ENCODE measurements at regions not wholly inside any gene's neighbourhood (a gene's known extent, or its start where the extent isn't known, plus 50 kb on each side); places are given as distances from the start of the nearest gene placed in this dataset.

DNA sequence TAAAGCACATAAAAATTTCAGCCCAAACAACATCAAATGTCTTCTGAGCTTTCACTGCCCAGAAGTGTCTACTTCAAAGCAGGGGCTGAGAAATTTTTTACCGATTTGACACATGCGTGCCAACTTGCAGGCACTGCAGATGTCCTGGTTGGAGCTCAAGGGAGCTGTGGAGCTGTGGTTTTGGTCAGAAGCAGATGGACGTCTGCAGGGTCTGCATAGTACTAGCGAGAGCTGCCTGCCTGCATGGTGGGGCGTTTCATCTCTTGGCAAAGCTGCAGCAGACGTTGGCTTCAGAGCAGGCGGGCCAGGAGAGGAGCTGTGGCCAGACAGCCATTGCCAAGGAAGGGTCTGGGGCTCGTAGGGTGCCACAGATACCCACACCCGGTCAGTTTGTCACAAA is 296.7 kb downstream of the GLRX3 start:
- TF ChIP-seq, protein P1, sequence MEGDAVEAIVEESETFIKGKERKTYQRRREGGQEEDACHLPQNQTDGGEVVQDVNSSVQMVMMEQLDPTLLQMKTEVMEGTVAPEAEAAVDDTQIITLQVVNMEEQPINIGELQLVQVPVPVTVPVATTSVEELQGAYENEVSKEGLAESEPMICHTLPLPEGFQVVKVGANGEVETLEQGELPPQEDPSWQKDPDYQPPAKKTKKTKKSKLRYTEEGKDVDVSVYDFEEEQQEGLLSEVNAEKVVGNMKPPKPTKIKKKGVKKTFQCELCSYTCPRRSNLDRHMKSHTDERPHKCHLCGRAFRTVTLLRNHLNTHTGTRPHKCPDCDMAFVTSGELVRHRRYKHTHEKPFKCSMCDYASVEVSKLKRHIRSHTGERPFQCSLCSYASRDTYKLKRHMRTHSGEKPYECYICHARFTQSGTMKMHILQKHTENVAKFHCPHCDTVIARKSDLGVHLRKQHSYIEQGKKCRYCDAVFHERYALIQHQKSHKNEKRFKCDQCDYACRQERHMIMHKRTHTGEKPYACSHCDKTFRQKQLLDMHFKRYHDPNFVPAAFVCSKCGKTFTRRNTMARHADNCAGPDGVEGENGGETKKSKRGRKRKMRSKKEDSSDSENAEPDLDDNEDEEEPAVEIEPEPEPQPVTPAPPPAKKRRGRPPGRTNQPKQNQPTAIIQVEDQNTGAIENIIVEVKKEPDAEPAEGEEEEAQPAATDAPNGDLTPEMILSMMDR (conservative IDR thresholded peaks at IDR 0.05) = no peak
- no peak for TF ChIP-seq ZFX (IDR thresholded peaks at IDR 0.05)
- H3K27ac ChIP-seq = no peak overlapping the region

DNA sequence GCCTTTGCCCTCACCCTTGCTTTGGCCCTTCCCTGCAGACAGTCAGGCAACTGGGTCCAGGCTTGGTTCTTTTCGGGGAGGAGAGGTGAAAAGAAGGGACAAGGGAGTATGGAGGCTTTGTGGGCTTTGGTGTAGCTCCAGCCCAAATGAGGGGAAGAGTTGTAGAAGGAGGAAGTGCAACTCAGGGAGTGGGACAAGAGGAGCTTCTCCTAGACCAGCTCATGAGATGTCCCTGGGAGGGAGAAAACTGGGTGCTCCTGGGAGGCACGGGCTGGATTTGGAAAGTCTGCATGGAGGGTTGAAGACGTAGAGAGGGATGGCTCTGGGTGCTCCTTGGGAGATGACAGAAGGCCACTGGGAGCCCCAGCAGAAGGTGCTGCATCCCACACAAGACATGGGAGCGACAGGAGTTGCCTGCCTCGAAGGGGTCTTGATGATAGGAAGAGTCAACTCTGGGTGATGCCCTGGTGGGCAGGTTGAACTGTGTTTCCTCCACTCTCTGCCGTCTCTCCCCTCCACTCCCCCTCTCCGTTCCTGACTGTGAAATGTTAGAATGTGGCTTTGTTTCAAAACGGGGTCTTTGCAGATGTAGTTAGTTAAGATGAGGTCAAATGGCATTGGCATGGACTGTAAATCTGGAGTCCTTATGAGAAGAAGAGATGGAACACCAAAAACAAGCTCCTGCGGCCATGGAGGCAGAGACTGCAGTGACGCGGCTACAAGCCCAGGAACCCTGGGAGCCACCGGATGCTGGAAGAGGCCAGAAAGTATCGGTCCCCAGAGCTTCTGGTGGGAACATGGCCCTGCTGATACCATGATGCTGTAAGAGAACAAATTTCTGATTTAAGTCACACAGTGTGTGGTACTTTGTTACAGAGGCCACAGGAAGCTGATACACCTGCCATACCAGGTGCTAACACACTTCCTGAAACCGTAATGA is 298.5 kb downstream of the GLRX3 start:
- H3K27ac ChIP-seq = no peak overlapping the region
- TF ChIP-seq, protein P1 (conservative IDR thresholded peaks at IDR 0.05) = no peak
- TF ChIP-seq ZFX (IDR thresholded peaks at IDR 0.05) = no peak

DNA sequence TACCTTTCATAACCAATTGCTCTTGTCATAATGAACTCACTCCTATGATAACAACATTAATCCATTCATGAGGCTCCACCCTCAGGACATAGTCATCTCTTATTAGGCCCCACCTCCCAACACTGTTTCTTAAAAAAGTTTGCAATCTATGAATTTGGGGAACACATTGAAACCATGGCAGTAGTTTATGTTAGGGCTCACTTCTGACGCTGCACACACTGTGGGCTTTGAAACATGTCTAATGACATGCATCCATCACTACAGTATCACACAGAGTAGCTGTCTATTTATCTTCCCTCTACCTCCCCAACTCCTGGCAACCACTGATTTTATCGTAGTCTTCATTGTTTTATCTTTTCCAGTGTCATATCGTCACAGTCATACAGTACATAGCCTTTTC is 299.8 kb downstream of the GLRX3 start:
- TF ChIP-seq, protein P1 (conservative IDR thresholded peaks at IDR 0.05) = no peak
- TF ChIP-seq ZFX (IDR thresholded peaks at IDR 0.05) = no peak
- H3K27ac ChIP-seq = no peak overlapping the region

DNA sequence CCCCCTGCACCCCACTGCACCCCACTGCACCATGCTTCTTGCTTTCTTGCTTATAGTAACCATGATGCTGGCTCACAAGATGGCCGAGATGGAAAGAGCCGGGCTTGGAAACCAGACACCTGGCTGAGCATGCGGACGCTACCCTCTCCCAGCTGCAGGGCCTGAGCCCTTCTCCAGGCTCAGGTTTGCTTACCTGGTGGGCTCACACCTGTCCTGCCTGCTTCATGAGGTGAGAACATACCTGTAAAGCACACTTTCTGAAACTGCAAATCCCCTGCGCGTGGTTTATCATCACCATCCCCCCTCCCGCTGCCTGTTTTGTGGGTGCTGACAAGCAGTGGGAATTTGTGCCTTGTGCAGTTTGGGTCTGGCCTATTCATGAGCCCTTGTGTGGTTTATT is 302.7 kb downstream of the GLRX3 start:
- H3K27ac ChIP-seq = no peak overlapping the region
- TF ChIP-seq, protein P1 (conservative IDR thresholded peaks at IDR 0.05) = no peak
- TF ChIP-seq ZFX (IDR thresholded peaks at IDR 0.05) = no peak

DNA sequence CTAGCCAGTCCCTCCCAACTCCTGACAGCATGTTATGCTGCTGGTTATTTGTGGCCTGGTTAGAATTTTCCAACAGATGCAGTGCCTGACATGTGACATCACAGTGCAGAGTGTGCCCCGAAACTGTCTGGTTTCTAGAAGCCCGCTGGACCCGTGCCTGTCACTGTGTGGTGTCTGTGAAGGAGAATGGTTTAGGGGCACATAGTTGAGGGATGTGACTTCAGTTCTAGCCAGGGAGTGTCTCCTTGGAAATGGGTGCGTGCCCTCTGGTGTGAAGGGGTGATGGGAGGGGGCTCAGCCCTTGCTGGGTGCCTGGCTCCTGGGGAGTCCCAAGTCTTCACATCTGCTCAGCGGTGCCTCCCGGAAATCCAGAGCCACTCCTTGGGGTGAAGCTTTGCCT is 303.6 kb downstream of the GLRX3 start:
- no peak for TF ChIP-seq ZFX (IDR thresholded peaks at IDR 0.05)
- TF ChIP-seq, protein P1 (conservative IDR thresholded peaks at IDR 0.05) = no peak
- H3K27ac ChIP-seq = no peak overlapping the region

DNA sequence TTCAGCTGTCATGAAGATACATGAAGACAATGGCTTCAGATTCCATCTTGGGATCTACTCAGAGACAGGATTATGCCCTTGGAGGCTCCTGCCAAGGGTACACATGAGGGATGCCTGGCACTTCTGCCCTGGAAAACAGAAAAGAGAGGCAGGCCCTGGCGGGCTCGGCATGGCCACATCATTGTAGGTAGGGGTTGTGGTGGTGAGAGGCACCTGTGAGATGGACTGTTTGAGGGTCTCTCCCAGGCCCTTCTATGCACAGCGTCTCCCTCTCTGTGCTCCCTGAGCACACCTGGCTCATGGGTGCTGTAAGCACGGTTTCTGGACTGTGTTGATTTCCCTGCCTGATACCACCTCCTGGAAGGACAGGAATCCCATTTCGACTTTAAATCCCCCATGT is 304.3 kb downstream of the GLRX3 start:
- no peak for TF ChIP-seq ZFX (IDR thresholded peaks at IDR 0.05)
- TF ChIP-seq, protein P1 (conservative IDR thresholded peaks at IDR 0.05) = no peak
- no peak overlapping the region for H3K27ac ChIP-seq

DNA sequence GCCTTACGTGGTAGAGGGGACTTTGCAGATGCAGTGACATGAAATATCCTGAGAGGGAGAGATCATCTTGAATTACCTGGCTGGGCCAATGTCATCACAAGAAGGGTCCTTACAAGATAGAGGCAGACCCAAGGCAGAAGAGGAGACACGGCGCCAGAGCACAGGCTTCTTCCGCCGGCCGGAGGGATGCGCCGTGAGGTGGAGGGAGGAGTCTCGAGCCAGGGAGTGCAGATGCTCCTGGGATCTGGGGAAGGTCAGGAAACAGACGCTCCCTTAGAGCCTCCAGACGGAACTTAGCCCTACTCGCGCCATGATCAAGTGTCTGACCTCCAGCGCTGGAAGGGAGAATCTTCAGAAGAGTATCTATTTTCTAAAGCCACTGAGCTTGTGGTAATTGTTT is 304.8 kb downstream of the GLRX3 start:
- TF ChIP-seq, protein P1 (conservative IDR thresholded peaks at IDR 0.05) = no peak
- H3K27ac ChIP-seq = no peak overlapping the region
